ENCODE measurements at regions not wholly inside any gene's neighbourhood (a gene's known extent, or its start where the extent isn't known, plus 50 kb on each side); places are given as distances from the start of the nearest gene placed in this dataset.
A peak's percentile ranks its signal among the peaks of the same experiment; 100 is the strongest.

- Histone ChIP-seq H3K36me3 (ENCODE audit: control insufficient read depth in 2 of 2, extremely low read depth in 1 of 2, insufficient read depth in 2 of 2, low read length in 2 of 2) (no peaks in the 10 kb centered on the region), H3K27me3 (ENCODE audit: control insufficient read depth in 2 of 2, insufficient read depth in 2 of 2, low read length in 2 of 2) (no peaks in the 10 kb centered on the region), H2AFZ (ENCODE audit: low read depth, low read length) (no peak overlapping the region), H4K20me1 (replicated peaks; ENCODE audit: control insufficient read depth, extremely low read depth, insufficient read depth, low read length) (no peaks in the 10 kb centered on the region), H3K9me1 (replicated peaks; ENCODE audit: control insufficient read depth, extremely low read depth, insufficient read depth, low read length) (no peaks in the 10 kb centered on the region), H3K9me3 (replicated peaks; ENCODE audit: control insufficient read depth, insufficient read depth, low read length) (no peaks in the 10 kb centered on the region), H3K4me1 (ENCODE audit: control insufficient read depth, extremely low read depth, insufficient read depth, low read length) (peaks cover 6% of the 10 kb centered on the region), H3K4me2 (ENCODE audit: insufficient read depth, low read length) (no peak overlapping the region), H3K9ac (replicated peaks; ENCODE audit: extremely low read depth, insufficient read depth, low read length) (no peak overlapping the region), H3K4me3 (replicated peaks in 1 of 3; ENCODE audit: insufficient read depth in 1 of 3, low read depth in 1 of 3, low read length in 3 of 3) (no peak overlapping the region), H3K79me2 (ENCODE audit: control insufficient read depth, insufficient read depth, low read length) (no peaks in the 10 kb centered on the region), H3K27ac (ENCODE audit: insufficient read depth, low read depth, low read length) (no peak overlapping the region)
- ChIA-PET POLR2A (no interaction called here), CTCF (interaction anchor here (0.8 to 3.8 kb wide), 3 partner anchors 10 to 1379 kb away, joined by 3 to 15 read pairs (median 6); no protein-coding TSS in a partner anchor)
- BruUV-seq (replicated peaks) = no TSS peak
- TF ChIP-seq EZH2 (IDR thresholded peaks at IDR 0.05; ENCODE audit: borderline replicate concordance, low read depth, low read length, severe bottlenecking) (no peak), MAX (IDR thresholded peaks at IDR 0.05; ENCODE audit: insufficient read depth, insufficient read length) (no peak), FOS (IDR thresholded peaks at IDR 0.05; ENCODE audit: borderline replicate concordance, insufficient read depth, low read length) (no peak), JUN (IDR thresholded peaks at IDR 0.05; ENCODE audit: borderline replicate concordance, insufficient read depth, insufficient read length, low read depth) (peak; percentile 27)
- intact Hi-C loops (cut with micrococcal nuclease) (no loop called here), dilution Hi-C loops (cut with MboI; ENCODE audit: extremely low pct_ligation_motif_present, low sequenced_read_pairs) (no loop called here)
- DNase-seq (ENCODE audit: low read depth, low spot score) (peak; percentile 73), FAIRE-seq (no peak)
Measured at GRCh38 chr4:96342196-96342595, 502.3 kb downstream of the PDHA2 start.

- Histone ChIP-seq H3K4me1 (ENCODE audit: control insufficient read depth, extremely low read depth, insufficient read depth, low read length) (peaks cover 11% of the 10 kb centered on the region), H4K20me1 (replicated peaks; ENCODE audit: control insufficient read depth, extremely low read depth, insufficient read depth, low read length) (no peaks in the 10 kb centered on the region), H2AFZ (ENCODE audit: low read depth, low read length) (no peak overlapping the region), H3K36me3 (ENCODE audit: control insufficient read depth in 2 of 2, extremely low read depth in 1 of 2, insufficient read depth in 2 of 2, low read length in 2 of 2) (no peaks in the 10 kb centered on the region), H3K27ac (ENCODE audit: insufficient read depth, low read depth, low read length) (no peak overlapping the region), H3K4me2 (ENCODE audit: insufficient read depth, low read length) (no peak overlapping the region), H3K4me3 (replicated peaks in 1 of 3; ENCODE audit: insufficient read depth in 1 of 3, low read depth in 1 of 3, low read length in 3 of 3) (no peak overlapping the region), H3K9me3 (replicated peaks; ENCODE audit: control insufficient read depth, insufficient read depth, low read length) (no peaks in the 10 kb centered on the region), H3K27me3 (ENCODE audit: control insufficient read depth in 2 of 2, insufficient read depth in 2 of 2, low read length in 2 of 2) (no peaks in the 10 kb centered on the region), H3K79me2 (ENCODE audit: control insufficient read depth, insufficient read depth, low read length) (no peaks in the 10 kb centered on the region), H3K9me1 (replicated peaks; ENCODE audit: control insufficient read depth, extremely low read depth, insufficient read depth, low read length) (no peaks in the 10 kb centered on the region), H3K9ac (replicated peaks; ENCODE audit: extremely low read depth, insufficient read depth, low read length) (no peak overlapping the region)
- DNase-seq (ENCODE audit: low read depth, low spot score) (no peak), FAIRE-seq (no peak)
- intact Hi-C loops (cut with micrococcal nuclease) (no loop called here), dilution Hi-C loops (cut with MboI; ENCODE audit: extremely low pct_ligation_motif_present, low sequenced_read_pairs) (no loop called here)
- ChIA-PET POLR2A (no interaction called here), CTCF (interaction anchor here (0.8 to 3.8 kb wide), 3 partner anchors 9 to 1378 kb away, joined by 3 to 15 read pairs (median 6); no protein-coding TSS in a partner anchor)
- no peak for TF ChIP-seq POLR2AphosphoS5 (IDR thresholded peaks at IDR 0.05; ENCODE audit: insufficient read depth, low read depth, low read length)
- no peak for TF ChIP-seq JUN (IDR thresholded peaks at IDR 0.05; ENCODE audit: borderline replicate concordance, insufficient read depth, insufficient read length, low read depth)
- no peak for TF ChIP-seq FOS (IDR thresholded peaks at IDR 0.05; ENCODE audit: borderline replicate concordance, insufficient read depth, low read length)
- TF ChIP-seq MAX (IDR thresholded peaks at IDR 0.05; ENCODE audit: insufficient read depth, insufficient read length) = no peak
- TF ChIP-seq, protein P1, sequence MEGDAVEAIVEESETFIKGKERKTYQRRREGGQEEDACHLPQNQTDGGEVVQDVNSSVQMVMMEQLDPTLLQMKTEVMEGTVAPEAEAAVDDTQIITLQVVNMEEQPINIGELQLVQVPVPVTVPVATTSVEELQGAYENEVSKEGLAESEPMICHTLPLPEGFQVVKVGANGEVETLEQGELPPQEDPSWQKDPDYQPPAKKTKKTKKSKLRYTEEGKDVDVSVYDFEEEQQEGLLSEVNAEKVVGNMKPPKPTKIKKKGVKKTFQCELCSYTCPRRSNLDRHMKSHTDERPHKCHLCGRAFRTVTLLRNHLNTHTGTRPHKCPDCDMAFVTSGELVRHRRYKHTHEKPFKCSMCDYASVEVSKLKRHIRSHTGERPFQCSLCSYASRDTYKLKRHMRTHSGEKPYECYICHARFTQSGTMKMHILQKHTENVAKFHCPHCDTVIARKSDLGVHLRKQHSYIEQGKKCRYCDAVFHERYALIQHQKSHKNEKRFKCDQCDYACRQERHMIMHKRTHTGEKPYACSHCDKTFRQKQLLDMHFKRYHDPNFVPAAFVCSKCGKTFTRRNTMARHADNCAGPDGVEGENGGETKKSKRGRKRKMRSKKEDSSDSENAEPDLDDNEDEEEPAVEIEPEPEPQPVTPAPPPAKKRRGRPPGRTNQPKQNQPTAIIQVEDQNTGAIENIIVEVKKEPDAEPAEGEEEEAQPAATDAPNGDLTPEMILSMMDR (IDR thresholded peaks at IDR 0.05; ENCODE audit: extremely low read depth in 1 of 2, insufficient read depth in 1 of 2, low read depth in 1 of 2, low read length in 2 of 2) = no peak
- TF ChIP-seq POLR2A (IDR thresholded peaks at IDR 0.05; ENCODE audit: low read depth, low read length) = no peak
- TF ChIP-seq GATA2 (IDR thresholded peaks at IDR 0.05; ENCODE audit: insufficient read depth, insufficient read length, low read depth, low read length) = no peak
- no peak for TF ChIP-seq MYC (IDR thresholded peaks at IDR 0.05; ENCODE audit: low read depth, low read length)
- no peak for TF ChIP-seq EZH2 (IDR thresholded peaks at IDR 0.05; ENCODE audit: borderline replicate concordance, low read depth, low read length, severe bottlenecking)
- BruUV-seq (replicated peaks) = no TSS peak
Measured at GRCh38 chr4:96342790-96343455, 503.0 kb downstream of the PDHA2 start.
